Spleen (tissue), 7 donors: ENCODE measurements at regions not wholly inside any gene's neighbourhood (a gene's known extent, or its start where the extent isn't known, plus 50 kb on each side); places are given as distances from the start of the nearest gene placed in this dataset.

Experiments used
- POLR2A ChIP-seq, 3 donors: fragments of 450-650 bp; IDR thresholded peaks; one replicate each; pipeline ENCODE4 v1.5.1; 2017; ENCODE audit warnings: antibody characterized with exemption in 3 of 3, mild to moderate bottlenecking in 1 of 3
- POLR2AphosphoS5 ChIP-seq, 3 donors: sonication (generic); formaldehyde crosslinking; IDR thresholded peaks; one replicate each; pipeline ENCODE4 v1.5.1; 2017; ENCODE audit warnings: antibody characterized with exemption in 3 of 3
- TF ChIP-seq, protein P1 (sequence below), 11 experiments: fragments of 200-600 bp in 7 of 11; fragments of 450-650 bp in 4 of 11; sonication (generic) in 4 of 11; IDR thresholded peaks in 8 of 11; conservative IDR thresholded peaks in 3 of 11; 1 replicate in 7 of 11; 2 replicates in 4 of 11; pipeline versions ENCODE4 v1.4.0 to v1.8.0; 2016 to 2021; ENCODE audit warnings: antibody characterized with exemption in 11 of 11, inconsistent platforms in 4 of 11, mild to moderate bottlenecking in 1 of 11
- donor health status: DM: no; HTN: no; CAD: no; lungs with moderate emphysema.
- donor health status: DM: no; HTN: no; CAD: no.
- donor health status: DM: no; HTN: no; CAD: no.

DNA sequence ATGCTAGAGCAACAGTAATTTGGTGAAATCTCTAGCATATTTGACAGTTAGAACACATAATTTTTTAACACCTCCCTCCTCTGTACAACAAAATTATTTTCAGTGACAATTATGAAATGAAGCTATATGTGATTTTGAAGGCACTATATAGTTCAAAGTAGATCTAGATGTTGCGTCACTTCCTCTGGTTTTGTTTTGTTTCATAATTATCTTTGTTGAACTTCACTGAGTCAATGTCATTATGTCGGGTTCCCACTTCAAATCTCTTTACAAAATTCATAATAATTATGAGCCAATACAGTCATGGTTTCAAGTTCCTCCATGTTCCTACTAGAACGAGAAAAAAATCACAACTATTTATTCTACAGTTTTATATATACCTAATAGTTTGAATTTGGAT is 254.8 kb upstream of the PLXNA2 start:
- TF ChIP-seq, protein P1, sequence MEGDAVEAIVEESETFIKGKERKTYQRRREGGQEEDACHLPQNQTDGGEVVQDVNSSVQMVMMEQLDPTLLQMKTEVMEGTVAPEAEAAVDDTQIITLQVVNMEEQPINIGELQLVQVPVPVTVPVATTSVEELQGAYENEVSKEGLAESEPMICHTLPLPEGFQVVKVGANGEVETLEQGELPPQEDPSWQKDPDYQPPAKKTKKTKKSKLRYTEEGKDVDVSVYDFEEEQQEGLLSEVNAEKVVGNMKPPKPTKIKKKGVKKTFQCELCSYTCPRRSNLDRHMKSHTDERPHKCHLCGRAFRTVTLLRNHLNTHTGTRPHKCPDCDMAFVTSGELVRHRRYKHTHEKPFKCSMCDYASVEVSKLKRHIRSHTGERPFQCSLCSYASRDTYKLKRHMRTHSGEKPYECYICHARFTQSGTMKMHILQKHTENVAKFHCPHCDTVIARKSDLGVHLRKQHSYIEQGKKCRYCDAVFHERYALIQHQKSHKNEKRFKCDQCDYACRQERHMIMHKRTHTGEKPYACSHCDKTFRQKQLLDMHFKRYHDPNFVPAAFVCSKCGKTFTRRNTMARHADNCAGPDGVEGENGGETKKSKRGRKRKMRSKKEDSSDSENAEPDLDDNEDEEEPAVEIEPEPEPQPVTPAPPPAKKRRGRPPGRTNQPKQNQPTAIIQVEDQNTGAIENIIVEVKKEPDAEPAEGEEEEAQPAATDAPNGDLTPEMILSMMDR (IDR thresholded peaks at IDR 0.05 in 8 of 11, conservative IDR thresholded peaks at IDR 0.05 in 3 of 11), result no peak
- TF ChIP-seq POLR2A (IDR thresholded peaks at IDR 0.05) (no peak), POLR2AphosphoS5 (IDR thresholded peaks at IDR 0.05) (no peak)
